Endothelial cell of umbilical vein (primary cell): ENCODE measurements at regions not wholly inside any gene's neighbourhood (a gene's known extent, or its start where the extent isn't known, plus 50 kb on each side); places are given as distances from the start of the nearest gene placed in this dataset.

ENCODE experiments used
- BruUV-seq: library from RNA; stranded (reverse); fragments of 400-500 nt; replicated peaks from 2 replicates; lab custom pipeline; 2021; lab: Mats Ljungman, UMichigan
- CTCF ChIA-PET: fragments of 300-600, 350-600 bp; sonication (Branson Sonifier 250); formaldehyde crosslinking; loops from one replicate; lab custom pipeline; 2021; ENCODE audit warnings: antibody characterized with exemption, inconsistent platforms; lab: Charles Lee
- POLR2A ChIA-PET: fragments of 300-600, 350-600 bp; sonication (Branson Sonifier 250); formaldehyde crosslinking; loops from one replicate; lab custom pipeline; 2021; ENCODE audit warnings: antibody characterized with exemption, inconsistent platforms; lab: Charles Lee
- DNase-seq: peaks from one replicate; pipeline ENCODE4 v3.0.0-alpha.2; 2011; ENCODE audit warnings: low read depth, low spot score
- FAIRE-seq: peaks from 2 replicates; lab custom pipeline; 2011; peaks lifted over from hg19 to GRCh38; lab: Jason Lieb, UNC
- H2AFZ ChIP-seq: 2 replicates; pipeline ENCODE4 v1.6.0; 2012; ENCODE audit warnings: low read depth, low read length, control low read depth, inconsistent platforms
- H3K27ac ChIP-seq: 2 replicates; pipeline ENCODE4 v1.5.1; 2011; ENCODE audit warnings: low read depth, mild to moderate bottlenecking, control low read depth, low read length, moderate library complexity; ENCODE audit not compliant: insufficient read depth
- H3K27me3 ChIP-seq, 2 experiments: 2 replicates each; pipeline versions ENCODE4 v1.6.0 to v1.6.1; 2011; ENCODE audit warnings: low read length in 2 of 2, mixed read lengths in 1 of 2; ENCODE audit not compliant: control insufficient read depth in 2 of 2, insufficient read depth in 2 of 2
- H3K36me3 ChIP-seq, 2 experiments: 2 replicates in 1 of 2; 3 replicates in 1 of 2; pipeline ENCODE4 v1.5.1; 2011; ENCODE audit warnings: low read length in 2 of 2, mild to moderate bottlenecking in 1 of 2, moderate library complexity in 1 of 2; ENCODE audit not compliant: control insufficient read depth in 2 of 2, insufficient read depth in 2 of 2; ENCODE audit errors: extremely low read depth in 1 of 2
- H3K4me1 ChIP-seq: 3 replicates; pipeline ENCODE4 v1.5.1; 2011; ENCODE audit warnings: mild to moderate bottlenecking, low read length; ENCODE audit not compliant: control insufficient read depth, insufficient read depth; ENCODE audit errors: extremely low read depth
- H3K4me2 ChIP-seq: 2 replicates; pipeline ENCODE4 v1.6.1; 2011; ENCODE audit warnings: low read length, control low read depth, mixed read lengths; ENCODE audit not compliant: insufficient read depth
- H3K4me3 ChIP-seq, 3 experiments: fragments of 200-600 bp in 1 of 3; sonication (generic), shearing (Covaris generic) in 1 of 3; replicated peaks in 1 of 3; 2 replicates each; pipeline ENCODE4 v1.5.1; 2011 to 2016; ENCODE audit warnings: control low read depth in 3 of 3, low read length in 3 of 3, mild to moderate bottlenecking in 2 of 3, inconsistent platforms in 1 of 3, low read depth in 1 of 3, moderate library complexity in 1 of 3; ENCODE audit not compliant: insufficient read depth in 1 of 3
- H3K79me2 ChIP-seq: 2 replicates; pipeline ENCODE4 v1.6.0; 2012; ENCODE audit warnings: low read length, inconsistent platforms; ENCODE audit not compliant: control insufficient read depth, insufficient read depth
- H3K9ac ChIP-seq: replicated peaks from 2 replicates; pipeline ENCODE3; 2011; ENCODE audit warnings: low read length, control low read depth; ENCODE audit not compliant: insufficient read depth; ENCODE audit errors: extremely low read depth
- H3K9me1 ChIP-seq: replicated peaks from 3 replicates; pipeline ENCODE4 v1.6.0; 2011; ENCODE audit warnings: mild to moderate bottlenecking, low read length; ENCODE audit not compliant: control insufficient read depth, insufficient read depth; ENCODE audit errors: extremely low read depth
- H3K9me3 ChIP-seq: replicated peaks from 2 replicates; pipeline ENCODE4 v1.5.1; 2012; ENCODE audit warnings: low read length, inconsistent platforms; ENCODE audit not compliant: control insufficient read depth, insufficient read depth
- H4K20me1 ChIP-seq: replicated peaks from 2 replicates; pipeline ENCODE3; 2011; ENCODE audit warnings: mild to moderate bottlenecking, low read length; ENCODE audit not compliant: control insufficient read depth, insufficient read depth; ENCODE audit errors: extremely low read depth
- EZH2 ChIP-seq: IDR thresholded peaks from 2 replicates; pipeline ENCODE4 v1.6.1; 2012; ENCODE audit warnings: borderline replicate concordance, low read depth, mild to moderate bottlenecking, moderate library complexity, low read length, inconsistent platforms; ENCODE audit not compliant: severe bottlenecking
- FOS ChIP-seq: IDR thresholded peaks from 2 replicates; pipeline ENCODE4 v1.6.1; 2011; ENCODE audit warnings: mild to moderate bottlenecking, low read length, moderate library complexity, borderline replicate concordance; ENCODE audit not compliant: insufficient read depth
- GATA2 ChIP-seq: IDR thresholded peaks from 2 replicates; pipeline ENCODE4 v1.7.0; 2011; ENCODE audit warnings: low read depth, mild to moderate bottlenecking, moderate library complexity, mixed read lengths, low read length; ENCODE audit not compliant: insufficient read length, insufficient read depth
- JUN ChIP-seq: IDR thresholded peaks from 2 replicates; pipeline ENCODE4 v1.6.1; 2011; ENCODE audit warnings: borderline replicate concordance, low read depth; ENCODE audit not compliant: insufficient read length, insufficient read depth
- MYC ChIP-seq: IDR thresholded peaks from one replicate; pipeline ENCODE4 v1.6.1; 2011; ENCODE audit warnings: mild to moderate bottlenecking, low read depth, low read length
- POLR2A ChIP-seq: IDR thresholded peaks from 2 replicates; pipeline ENCODE4 v1.6.1; 2012; ENCODE audit warnings: low read depth, mild to moderate bottlenecking, control low read depth, low read length
- POLR2AphosphoS5 ChIP-seq: IDR thresholded peaks from 2 replicates; pipeline ENCODE4 v1.6.1; 2012; ENCODE audit warnings: low read depth, mild to moderate bottlenecking, control low read depth, low read length, moderate library complexity; ENCODE audit not compliant: insufficient read depth
- dilution Hi-C: fragments of 300-500 bp; cut with MboI; formaldehyde crosslinking; loops from one replicate; pipeline ENCODE4 v1.15.0; 2019; ENCODE audit warnings: low sequenced_read_pairs; ENCODE audit not compliant: extremely low pct_ligation_motif_present
- intact Hi-C: fragments of 100-400 bp; cut with micrococcal nuclease; formaldehyde crosslinking; loops from one replicate; pipeline ENCODE4 v1.10.0; 2022
- TF ChIP-seq, protein P1 (sequence below): IDR thresholded peaks from 2 replicates; pipeline ENCODE4 v1.6.1; 2011; ENCODE audit not compliant: insufficient read depth, insufficient read length
- TF ChIP-seq, protein P2 (sequence below), 2 donors: IDR thresholded peaks; 1 replicate in 1 of 2; 2 replicates in 1 of 2; pipeline ENCODE4 v1.5.1; 2011; ENCODE audit warnings: low read length in 2 of 2, mild to moderate bottlenecking in 2 of 2, moderate library complexity in 2 of 2, control low read depth in 1 of 2, inconsistent platforms in 1 of 2, low read depth in 1 of 2; ENCODE audit not compliant: insufficient read depth in 1 of 2; ENCODE audit errors: extremely low read depth in 1 of 2

DNA sequence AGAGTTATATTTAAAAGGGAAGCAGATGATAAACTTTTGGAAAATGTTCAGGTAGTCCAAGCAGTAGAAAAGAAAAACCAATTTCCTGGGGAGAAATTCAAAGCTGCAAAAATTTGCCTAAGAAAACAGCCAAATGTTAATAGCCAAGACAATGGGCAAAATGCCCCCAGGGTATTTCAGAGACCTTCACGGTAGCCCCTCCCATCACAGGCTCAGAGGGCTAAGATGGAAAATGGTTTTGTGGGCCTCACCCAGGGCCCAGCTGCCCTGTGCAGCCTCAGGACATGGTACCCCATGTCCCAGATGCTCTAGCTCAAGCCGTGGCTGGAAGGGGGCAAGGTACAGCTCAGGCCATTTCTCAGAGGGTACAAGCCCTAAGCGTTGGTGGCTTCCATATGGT, 391.0 kb downstream of the ZIC4 start:
- FAIRE-seq (no peak), DNase-seq (no peak)
- Histone ChIP-seq H3K9ac (no peak overlapping the region), H3K27ac (no peak overlapping the region), H3K4me1 (no peaks in the 10 kb centered on the region), H3K9me1 (no peaks in the 10 kb centered on the region), H3K4me2 (no peak overlapping the region), H2AFZ (no peak overlapping the region), H3K36me3 (no peaks in the 10 kb centered on the region), H3K4me3 (no peak overlapping the region), H3K27me3 (no peaks in the 10 kb centered on the region), H3K79me2 (no peaks in the 10 kb centered on the region), H4K20me1 (no peaks in the 10 kb centered on the region), H3K9me3 (no peaks in the 10 kb centered on the region)
- CTCF ChIA-PET, result no interaction called here
- intact Hi-C loops (no loop called here), dilution Hi-C loops (no loop called here)
- TF ChIP-seq JUN, result no peak
- TF ChIP-seq, protein P1, sequence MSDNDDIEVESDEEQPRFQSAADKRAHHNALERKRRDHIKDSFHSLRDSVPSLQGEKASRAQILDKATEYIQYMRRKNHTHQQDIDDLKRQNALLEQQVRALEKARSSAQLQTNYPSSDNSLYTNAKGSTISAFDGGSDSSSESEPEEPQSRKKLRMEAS, result no peak
- TF ChIP-seq FOS, result no peak
- TF ChIP-seq MYC, result no peak
- TF ChIP-seq, protein P2, sequence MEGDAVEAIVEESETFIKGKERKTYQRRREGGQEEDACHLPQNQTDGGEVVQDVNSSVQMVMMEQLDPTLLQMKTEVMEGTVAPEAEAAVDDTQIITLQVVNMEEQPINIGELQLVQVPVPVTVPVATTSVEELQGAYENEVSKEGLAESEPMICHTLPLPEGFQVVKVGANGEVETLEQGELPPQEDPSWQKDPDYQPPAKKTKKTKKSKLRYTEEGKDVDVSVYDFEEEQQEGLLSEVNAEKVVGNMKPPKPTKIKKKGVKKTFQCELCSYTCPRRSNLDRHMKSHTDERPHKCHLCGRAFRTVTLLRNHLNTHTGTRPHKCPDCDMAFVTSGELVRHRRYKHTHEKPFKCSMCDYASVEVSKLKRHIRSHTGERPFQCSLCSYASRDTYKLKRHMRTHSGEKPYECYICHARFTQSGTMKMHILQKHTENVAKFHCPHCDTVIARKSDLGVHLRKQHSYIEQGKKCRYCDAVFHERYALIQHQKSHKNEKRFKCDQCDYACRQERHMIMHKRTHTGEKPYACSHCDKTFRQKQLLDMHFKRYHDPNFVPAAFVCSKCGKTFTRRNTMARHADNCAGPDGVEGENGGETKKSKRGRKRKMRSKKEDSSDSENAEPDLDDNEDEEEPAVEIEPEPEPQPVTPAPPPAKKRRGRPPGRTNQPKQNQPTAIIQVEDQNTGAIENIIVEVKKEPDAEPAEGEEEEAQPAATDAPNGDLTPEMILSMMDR (IDR thresholded peaks at IDR 0.05; ENCODE audit: extremely low read depth in 1 of 2, insufficient read depth in 1 of 2, low read depth in 1 of 2, low read length in 2 of 2), result no peak
- TF ChIP-seq EZH2, result no peak
- no peak for TF ChIP-seq POLR2AphosphoS5
- TF ChIP-seq GATA2, result no peak
- TF ChIP-seq POLR2A, result no peak
- POLR2A ChIA-PET, result no interaction called here
- BruUV-seq, result no TSS peak
